ENCODE measurements at regions not wholly inside any gene's neighbourhood (a gene's known extent, or its start where the extent isn't known, plus 50 kb on each side); places are given as distances from the start of the nearest gene placed in this dataset.

DNA sequence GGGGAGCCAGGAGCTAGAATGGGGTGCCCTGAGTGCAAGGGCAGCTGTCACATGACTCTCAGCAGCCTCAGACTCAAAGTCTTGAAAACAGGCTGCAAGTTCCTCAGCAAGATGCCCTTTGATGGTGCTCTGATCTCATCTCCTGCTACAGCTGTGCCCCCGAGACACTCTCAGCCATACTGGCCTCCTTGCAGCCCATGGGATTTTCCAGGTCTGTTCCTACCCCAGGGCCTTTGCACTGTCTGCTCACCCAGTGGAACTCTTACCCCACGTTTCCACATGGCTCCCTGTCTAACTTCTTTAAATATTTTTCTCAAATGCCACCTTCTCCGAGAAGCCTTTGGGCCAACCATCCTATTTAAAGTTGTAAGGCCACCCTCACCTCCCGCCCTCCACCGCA is 146.9 kb downstream of the C16orf95 start:
- no peak for DNase-seq

DNA sequence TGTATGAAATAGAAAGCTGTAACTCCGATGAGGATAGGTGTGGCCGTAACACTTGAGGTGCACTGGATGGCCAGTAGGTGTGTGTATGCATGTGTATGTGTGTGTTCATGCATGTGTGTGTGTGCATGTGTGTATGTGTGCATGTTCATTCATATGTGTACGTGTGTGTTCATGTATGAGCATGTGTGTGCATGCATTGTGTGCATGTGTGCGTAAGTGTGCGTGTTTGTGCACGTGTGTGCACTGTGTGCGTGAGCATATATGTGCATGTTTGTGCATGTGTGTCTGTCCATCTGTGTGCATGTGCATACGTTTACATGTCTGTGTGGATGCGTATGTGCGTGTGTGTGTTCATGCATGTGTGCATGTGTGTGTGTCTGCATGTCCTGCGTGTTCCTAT is 145.5 kb downstream of the C16orf95 start:
- no peak for DNase-seq

DNA sequence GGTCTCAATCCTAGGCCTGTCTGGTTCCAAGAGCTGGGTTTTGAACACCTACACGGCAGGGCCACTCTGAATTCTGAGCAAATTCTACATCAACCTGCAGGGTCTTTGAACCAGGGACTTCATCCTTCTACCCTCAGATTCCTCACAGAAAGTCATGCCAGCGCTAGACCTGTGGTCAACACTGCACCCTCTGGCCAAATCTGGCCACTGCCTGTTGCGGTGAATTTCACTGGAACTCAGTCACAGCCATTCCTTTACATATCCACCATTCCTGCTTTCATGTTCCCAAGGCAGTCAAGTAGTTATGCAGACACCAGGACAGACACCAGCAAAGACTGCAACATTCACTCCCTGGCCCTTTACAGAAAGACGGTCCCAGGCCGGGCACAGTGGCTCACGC is 144.6 kb downstream of the C16orf95 start:
- DNase-seq = no peak

DNA sequence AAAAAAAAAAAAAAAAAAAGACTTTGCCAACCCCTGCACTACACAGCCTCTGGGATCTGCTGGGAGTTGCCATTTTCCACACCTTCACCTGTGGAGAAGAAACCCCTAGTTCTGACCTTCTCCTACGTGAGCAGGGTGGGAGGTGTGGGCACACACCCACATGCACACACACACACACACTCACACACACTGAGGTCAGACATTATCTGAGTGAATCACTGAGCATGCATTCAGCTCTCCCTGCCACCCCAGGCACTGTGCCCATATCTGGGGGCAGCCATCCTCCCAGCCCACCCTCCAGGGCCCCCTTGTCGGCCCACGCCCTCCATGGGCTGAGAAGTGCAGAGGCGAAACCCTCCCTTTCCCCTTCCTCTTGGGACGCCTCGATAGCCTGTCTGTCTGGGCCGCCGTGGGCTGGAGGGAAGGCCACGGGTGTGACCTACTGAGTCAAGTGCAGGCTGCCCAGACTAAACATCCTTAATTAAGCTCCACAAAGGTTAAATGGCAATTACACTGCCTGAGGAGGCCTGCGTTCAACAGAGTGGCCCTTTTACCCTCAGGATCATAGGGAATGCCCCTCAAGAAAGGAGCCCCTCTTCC is 143.8 kb downstream of the C16orf95 start:
- no peak for DNase-seq

DNA sequence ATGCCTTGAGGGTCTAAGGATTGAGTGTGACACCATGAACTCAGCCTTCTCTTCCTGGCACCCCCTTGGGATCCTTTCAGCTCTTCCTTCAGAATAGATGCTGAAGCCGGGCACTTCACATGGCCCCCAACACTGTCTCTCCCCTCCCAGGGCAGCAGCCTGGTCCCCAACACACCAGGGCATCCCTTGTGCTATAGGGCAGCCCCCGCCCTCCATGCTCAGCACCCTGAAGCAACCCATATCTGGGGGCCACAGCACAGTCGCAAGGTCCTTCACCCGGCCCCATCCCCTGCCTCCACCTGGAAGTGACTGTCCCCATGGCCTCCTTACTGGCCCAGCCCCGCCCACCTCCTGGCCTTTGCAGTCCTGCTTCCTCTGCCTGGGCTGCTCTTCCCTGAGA is 143.1 kb downstream of the C16orf95 start:
- DNase-seq = no peak

DNA sequence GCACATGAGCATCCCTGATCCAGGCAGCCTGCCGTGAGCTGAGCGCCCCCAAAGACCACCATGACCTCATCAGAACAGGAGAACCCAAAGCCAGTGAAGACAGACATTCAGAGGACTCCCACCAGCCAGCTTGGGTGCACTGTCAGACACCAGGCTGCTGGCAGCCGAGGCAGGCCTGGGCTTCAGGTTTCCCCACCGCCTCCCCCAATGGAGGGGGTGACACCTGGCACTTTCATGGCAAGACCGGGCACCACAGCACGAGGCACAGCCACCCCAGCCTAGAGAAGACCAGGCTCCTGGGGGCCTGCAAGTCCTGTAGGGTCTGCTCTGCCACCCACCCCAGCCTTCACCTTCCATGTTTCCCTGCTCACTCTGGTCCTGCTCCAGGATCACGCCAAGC is 140.5 kb downstream of the C16orf95 start:
- DNase-seq = no peak

DNA sequence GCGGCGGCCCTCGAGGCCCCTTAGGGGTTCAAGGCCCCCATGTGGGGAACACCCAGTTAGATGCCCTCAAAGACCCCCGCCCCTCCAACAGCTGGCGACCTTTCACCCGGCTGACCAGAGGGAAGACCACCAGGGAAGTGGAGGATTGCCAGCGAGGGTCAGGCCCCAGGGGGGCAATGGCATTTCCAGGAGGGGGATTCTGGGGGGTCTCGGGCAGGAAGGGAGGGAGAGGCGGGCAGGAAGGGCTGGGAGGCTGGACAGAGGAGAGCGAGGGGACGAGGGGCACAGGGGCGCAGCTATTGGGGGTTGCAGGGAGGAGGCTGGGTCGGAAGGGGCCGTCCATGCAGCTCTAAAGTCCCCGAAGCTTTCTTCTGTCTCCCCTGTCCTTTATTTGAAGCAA is 139.5 kb downstream of the C16orf95 start:
- DNase-seq = no peak

DNA sequence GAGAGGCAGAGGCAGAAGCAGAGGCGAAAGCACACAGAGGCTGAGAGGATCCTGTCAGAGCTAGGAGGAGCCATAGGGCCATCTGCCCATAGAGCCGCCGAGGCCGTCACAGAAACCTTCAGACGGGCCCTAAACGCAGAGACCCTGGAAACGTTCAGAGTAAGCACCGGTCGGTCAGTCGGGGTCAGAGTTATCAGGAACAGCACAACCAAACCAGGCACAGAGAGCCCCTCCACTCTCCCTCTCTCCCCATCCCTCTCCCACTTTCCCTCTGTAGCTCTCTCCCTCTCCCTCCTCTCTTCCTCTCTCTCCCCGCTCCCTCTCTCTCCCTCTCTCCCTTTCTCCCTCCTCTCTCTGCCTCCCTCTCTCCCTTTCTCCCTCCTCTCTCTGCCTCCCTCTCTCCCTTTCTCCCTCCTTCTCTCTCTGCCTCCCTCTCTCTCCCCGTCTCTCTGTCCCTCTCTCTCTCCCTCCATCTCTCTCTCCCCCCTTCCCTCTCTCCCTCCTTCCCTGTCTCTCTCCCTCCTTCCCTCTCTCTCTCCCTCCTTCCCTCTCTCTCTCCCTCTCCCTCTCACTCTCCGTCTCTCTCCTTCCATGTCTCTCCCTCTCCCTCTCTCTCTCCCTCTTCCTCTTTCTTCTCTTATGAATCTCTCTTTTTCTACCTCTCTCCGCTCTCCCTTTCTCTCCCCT is 138.9 kb downstream of the C16orf95 start:
- peak; percentile 29 for DNase-seq

DNA sequence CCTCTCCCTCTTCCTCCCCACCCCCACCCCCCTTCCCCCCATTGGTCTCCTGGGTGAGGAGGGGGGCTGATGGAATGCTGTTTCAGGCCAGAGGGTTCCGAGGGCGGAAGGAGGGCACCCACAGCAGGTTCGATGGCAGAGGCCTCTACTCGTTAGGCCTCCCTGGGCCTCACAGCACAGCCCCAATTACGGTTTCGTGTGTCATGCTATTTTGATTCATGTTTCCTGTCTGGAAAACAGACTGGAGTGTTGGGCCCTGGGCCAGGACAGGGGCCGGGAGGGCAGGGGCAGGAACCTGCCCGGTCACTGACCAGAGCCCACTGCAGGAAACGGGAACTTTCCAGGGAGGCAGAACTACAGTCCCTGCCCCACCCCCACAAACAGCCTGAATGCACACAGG is 138.2 kb downstream of the C16orf95 start:
- DNase-seq = peak; percentile 77

DNA sequence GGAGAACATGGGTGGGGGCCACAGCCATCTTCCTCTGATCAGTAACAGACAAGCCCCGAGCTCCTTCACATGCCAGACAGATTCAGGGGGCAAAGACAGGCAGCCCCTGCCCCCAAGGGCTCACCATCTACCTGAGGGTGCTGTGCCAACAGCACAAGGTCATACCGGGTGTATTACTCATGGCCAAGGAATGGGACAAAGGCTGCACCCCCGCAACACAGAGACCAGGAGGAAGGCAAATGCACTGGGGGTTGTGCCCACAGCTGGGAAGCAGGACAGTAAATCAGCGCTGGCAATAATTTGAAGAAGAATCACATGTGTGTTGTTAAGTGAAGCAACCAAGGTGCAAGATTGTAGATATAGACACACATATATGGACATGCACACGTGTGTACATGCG is 137.1 kb downstream of the C16orf95 start:
- peak; percentile 22 for DNase-seq

DNA sequence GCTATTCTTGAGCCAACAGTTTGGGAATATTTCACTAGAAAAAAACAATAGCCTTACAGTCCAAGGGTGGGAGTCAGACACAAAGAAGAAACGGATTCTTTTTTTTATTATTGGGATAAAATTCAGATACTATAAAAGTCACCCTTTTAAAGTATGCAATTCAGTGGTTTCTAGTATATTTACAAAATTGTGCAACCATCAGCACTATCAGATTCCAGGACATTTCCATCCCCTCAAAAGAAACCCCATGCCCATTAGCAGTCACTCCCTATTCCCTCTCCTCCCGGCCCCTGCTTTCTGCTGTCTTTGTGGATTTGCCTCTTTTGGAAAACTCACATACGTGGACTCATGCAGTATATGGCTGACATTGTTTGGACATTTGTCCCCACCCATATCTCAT is 134.4 kb downstream of the C16orf95 start:
- DNase-seq = no peak

DNA sequence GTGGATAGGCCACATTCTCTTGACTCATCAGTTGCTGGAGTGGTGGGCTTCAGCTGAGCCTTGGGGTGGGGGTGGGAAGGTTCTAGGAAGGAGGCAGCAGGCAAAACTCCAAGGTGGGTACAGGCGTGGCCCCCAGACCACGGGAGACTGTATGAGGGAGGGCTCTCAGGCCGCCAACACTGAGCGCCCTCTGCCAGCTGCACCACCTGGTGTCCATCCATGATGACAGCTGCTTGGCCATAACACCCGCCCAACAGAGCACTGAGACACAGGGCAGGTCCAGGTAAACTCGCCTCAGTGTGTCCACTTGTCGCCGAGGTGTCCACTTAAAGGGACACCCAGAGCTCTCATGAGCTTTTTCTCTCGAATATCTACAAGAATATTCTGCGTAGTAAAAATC is 133.5 kb downstream of the C16orf95 start:
- no peak for DNase-seq

DNA sequence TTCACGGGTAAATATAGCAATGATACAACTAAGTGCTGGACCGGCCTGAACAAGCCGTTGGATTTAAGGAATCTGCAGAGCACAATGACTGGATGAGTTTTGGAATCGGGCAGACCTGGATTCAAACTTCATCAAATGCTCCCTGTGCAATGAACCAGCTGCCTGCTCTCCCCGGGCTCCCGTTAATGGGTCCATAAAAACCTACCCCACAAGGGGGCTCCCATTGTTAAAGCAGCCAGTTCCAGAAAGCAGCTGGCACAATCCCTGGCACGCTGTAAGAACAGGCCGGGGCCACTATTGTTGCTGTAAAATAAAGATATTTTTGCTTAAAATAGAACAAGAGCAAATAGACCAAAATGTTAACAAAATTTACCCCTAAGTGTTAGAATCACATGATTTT is 131.9 kb downstream of the C16orf95 start:
- DNase-seq = peak; percentile 24

DNA sequence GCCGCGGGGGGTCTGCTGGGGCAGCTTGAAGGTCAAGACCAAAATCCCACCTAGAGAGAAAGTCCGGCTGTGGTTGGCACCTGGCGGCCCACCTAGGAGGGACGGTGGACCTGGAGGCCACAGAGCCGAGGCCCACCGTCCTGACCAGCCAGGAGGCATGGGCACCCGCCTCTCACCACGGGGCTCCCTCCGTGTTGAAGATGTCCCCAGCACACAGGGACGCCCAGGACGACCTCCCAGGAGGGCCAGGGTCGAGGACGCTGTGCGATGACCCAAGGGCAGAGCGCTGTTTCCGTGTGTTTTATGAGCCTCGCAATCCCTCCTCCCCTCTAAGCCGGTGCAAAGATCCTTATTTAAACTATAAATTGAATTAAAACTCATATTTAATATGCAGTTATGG is 131.2 kb downstream of the C16orf95 start:
- DNase-seq = no peak

DNA sequence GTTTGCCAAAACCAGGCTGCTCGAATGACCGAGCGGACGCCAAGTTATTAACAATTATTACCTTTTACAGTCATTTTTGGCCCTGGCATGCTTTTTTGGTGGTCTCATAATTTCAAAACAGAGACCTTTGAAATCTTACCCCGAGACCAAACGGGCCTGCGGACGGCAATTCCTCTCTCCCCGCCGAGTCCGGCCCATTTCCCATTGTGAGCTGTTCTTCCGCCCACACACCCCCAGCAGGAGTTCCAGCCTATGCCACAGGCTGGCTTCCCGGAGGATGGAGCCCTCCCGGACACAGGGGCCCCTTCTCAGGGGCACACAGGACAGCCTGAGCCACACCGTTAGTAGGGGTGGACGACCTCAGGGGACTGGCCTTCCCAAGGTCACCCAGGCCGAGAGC is 130.7 kb downstream of the C16orf95 start:
- no peak for DNase-seq

DNA sequence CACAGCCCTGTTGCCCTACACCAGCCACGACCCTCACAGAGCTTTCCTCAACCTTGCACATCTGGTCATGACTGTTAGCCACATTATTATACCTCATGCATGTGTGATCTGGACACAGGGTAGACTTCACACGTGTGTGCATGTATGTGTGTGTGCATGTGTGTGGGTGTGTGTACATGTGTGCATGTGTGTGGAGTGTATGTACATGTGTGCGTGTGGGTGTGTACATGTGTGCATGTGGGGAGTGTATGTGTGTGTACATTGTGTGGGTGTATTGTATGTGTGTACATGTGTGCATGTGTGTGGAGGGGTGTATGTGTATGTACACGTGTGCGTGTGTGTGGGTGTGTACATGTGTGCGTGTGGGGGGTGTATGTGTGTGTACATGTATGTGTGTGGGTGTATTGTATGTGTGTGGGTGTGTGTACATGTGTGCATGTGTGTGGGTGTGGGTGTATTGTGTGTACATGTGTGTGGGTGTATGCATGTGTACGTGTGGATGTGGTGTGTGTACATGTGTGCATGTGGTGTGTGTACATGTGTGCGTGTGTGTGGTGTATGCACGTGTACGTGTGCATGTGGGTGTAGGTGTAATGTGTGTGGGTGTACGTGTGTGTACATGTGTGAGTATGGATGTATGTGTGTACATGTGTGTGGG is 130.2 kb downstream of the C16orf95 start:
- no peak for DNase-seq

DNA sequence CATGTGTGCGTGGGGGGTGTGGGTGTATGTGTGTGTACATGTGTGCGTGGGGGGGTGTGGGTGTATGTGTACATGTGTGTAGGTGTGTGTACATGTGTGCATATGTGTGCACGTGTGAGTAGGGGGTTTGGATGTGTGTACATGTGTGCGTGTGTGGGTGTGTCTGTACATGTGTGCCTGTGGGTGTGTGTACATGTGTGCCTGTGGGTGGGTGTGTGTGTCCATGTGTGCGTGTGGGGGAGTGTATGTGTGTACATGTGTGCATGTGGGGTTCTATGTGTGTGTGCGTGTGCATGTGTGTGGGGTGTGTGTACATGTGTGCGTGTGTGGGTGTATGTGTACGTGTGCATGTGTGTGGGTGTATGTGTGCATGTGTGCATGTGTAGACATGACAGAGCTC is 129.1 kb downstream of the C16orf95 start:
- no peak for DNase-seq

DNA sequence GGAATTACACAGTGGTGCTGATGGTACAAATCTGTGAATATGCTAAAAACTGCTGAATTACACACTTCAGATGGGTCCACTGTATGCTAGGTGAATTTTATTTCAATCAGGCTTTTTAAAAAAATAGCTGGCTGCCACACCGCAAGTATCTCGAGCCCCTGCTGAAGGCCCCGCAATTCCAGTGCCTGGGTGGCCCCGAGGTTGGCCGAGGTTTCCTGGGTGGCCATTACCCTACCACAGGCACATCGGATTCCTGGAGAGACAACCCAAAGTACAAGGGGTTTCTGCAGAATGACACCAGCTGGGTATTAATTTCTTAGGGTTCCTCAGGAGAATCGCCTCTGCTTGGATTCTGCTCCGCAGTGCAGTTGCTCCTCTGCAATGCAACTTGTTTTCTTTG is 127.8 kb downstream of the C16orf95 start:
- DNase-seq = no peak

DNA sequence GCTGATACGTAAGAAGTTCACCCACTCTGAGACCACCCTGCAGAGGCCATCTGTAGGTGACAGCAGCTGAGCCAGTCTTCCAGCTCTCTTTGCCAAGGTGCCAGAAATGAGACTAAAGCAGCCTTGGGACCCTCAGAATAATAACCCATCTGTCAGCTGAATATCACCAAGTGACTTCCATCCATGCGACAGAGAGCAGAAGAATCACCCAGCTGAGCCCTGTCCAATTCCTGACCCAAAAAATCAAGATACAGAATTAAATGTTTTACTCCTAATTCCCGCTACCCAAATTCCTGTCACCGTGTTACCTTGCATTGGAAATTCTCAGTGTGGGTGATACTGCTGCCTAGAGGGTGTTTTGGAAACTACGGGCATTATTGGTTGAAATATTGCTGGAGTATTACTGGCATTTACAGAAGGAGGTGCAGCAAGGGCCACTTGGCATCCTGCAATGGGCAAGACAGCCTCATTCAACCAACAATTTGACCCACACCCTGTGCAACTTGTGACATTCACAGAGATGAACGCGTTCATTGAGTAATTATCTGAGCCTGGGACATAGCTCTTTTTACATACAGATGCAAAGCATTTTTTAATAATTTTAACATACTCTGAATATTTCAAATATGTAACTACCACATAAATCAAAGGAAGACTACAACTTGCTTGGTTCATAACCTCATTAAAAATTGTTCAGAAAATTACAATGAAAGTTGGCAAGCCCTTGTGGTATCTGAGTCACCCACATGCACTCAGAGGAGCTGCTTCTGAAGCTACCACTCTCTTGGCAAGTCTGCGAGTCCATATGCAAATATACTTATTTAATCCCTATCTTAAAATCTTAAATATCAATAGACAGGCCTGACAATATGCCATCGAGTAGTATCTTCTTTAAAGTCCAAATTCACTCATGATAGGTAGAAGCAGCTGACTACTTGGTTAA is 126.6 kb downstream of the C16orf95 start:
- DNase-seq = peak; percentile 57

DNA sequence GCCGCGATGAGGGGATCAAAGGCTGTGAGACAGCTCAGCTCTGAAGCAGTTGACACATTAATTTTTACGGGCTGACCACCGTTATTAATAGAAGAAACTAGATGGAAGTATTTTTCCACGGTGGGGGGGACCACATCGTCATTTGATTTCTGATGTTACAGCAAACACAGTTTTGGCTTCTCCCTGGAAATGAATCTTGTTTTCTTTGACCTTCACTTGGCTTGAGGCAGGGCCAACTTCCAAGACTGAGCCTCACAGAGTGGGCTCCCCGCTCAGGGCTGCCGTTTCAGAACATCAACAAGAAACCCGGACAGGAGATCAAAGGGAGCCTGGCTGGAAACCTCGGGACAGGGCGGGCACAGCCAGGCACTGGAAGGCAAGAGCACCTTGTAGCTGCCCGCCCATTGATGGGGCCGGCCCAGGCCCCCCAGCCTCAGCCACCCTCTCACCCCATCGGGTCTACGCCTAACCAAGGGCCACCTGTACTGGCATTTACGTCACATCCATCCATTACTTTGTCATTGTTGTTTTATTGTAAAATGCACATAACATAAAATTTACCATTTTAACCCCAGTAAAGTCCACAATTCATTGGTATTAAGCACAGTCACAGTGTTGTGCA is 124.6 kb downstream of the C16orf95 start:
- DNase-seq = no peak

DNA sequence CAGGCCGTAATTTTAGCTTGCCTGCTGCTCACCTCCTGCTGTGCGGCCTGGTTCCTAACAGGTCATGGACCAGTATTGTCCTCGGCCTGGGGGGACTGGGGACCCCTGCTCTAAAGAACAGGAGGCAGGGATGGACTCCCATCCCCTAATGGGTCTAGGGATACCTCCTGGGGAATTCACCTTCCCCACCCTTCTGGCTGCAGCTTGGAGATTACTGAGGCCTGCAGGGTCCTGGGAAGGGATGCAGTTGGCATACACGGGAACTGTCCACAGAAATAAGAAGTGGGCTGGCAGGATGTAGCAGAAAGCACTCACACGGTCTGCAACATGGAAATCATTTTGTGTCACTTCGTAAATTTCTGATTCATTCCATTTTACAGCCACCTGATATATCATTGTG is 123.0 kb downstream of the C16orf95 start:
- DNase-seq = no peak

DNA sequence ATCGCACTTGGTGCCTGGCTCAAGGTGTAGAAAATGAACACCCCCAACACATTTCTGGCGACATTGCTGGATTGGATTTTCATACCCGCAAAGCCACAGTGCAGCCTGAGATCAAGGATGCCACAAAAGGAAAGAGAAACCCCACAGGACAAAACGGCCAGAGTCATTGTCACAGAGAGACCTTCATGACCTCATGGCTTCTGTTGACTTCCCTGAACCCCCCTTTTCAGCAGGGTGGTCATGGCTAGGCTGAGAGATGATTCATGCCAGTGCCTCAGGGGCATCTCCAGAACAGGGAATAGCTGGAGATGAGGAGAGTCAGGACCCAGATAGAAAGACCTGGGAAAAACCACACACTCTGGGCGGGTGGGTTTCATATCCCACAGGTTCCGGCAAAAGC is 122.0 kb downstream of the C16orf95 start:
- DNase-seq = no peak

DNA sequence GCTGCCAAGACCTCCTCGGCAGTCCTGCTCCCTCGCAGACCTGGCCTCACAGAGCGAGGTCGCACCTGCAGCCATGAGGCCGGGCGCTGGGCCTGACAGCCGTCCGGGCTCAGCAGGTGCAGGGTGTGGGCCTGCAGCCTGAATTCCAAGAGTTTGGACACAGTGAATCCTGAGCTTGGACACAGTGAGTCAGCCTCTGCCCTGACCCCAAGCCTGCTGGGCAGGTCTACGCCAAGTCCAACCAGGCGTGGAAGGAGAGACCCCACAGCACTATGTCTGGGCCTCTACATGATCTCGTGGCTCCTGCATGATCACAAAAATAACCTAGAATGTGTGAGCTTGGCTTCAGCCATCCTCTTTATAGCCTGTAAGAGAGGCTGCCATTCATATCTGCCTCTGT is 121.0 kb downstream of the C16orf95 start:
- DNase-seq = no peak

Measured in fibroblast of upper back skin (primary cell).